K562 (cell line): ENCODE measurements at regions not wholly inside any gene's neighbourhood (a gene's known extent, or its start where the extent isn't known, plus 50 kb on each side); places are given as distances from the start of the nearest gene placed in this dataset.

Source experiments
- ATAC-seq: fragments of 200-7000 bp; cut with Tn5 transposase; 3 replicates; pipeline ENCODE4 v1.9.1; 2020; ENCODE audit warnings: moderate library complexity
- BruUV-seq: library from RNA; stranded (reverse); fragments of 400-500 nt; replicated peaks from 2 replicates; lab custom pipeline; 2021; lab: Mats Ljungman, UMichigan
- CTCF ChIA-PET: fragments of 300-600 bp; formaldehyde crosslinking; extraction: SDS; loops from one replicate; lab custom pipeline; 2021; ENCODE audit warnings: low intra/inter-chr PET ratio; lab: Yijun Ruan, JAX
- POLR2A ChIA-PET: fragments of 300-600, 350-650 bp; sonication (Branson Sonifier 250); formaldehyde crosslinking; extraction: SDS; loops from one replicate; lab custom pipeline; 2021; ENCODE audit warnings: antibody characterized with exemption, inconsistent platforms; lab: Yijun Ruan, JAX
- DNase-seq, 4 experiments: peaks; one replicate each; pipeline versions ENCODE4 v3.0.0 to v3.0.0-alpha.2; 2011 to 2018; ENCODE audit warnings: low spot score in 3 of 4, mixed read lengths in 3 of 4; ENCODE audit errors: extremely low read depth in 1 of 4
- FAIRE-seq: peaks from 2 replicates; lab custom pipeline; 2011; peaks lifted over from hg19 to GRCh38; lab: Jason Lieb, UNC
- H2AFZ ChIP-seq: 2 replicates; pipeline ENCODE4 v1.6.0; 2011; ENCODE audit warnings: low read depth, low read length, control low read depth, inconsistent platforms
- H3K27ac ChIP-seq: fragments of 200-600 bp; 3 replicates; pipeline ENCODE4 v1.8.0; 2011; ENCODE audit warnings: low read depth, mild to moderate bottlenecking, control low read depth, inconsistent platforms, low read length, moderate library complexity, mixed read lengths; ENCODE audit errors: extremely low read depth
- H3K27me3 ChIP-seq, 2 experiments: fragments of 300-600 bp in 1 of 2; 2 replicates in 1 of 2; 3 replicates in 1 of 2; pipeline versions ENCODE4 v1.6.0 to v1.8.0; 2011; ENCODE audit warnings: inconsistent platforms in 2 of 2, low read length in 2 of 2, mild to moderate bottlenecking in 1 of 2, mixed read lengths in 1 of 2, moderate library complexity in 1 of 2; ENCODE audit not compliant: control insufficient read depth in 2 of 2, insufficient read depth in 2 of 2
- H3K36me3 ChIP-seq: fragments of 300-600 bp; 3 replicates; pipeline ENCODE4 v1.8.0; 2011; ENCODE audit warnings: mild to moderate bottlenecking, low read length, inconsistent platforms; ENCODE audit not compliant: control insufficient read depth, insufficient read depth
- H3K4me1 ChIP-seq, 2 experiments: fragments of 200-600 bp in 1 of 2; replicated peaks in 1 of 2; 2 replicates in 1 of 2; 3 replicates in 1 of 2; pipeline versions ENCODE4 v1.5.1 to v1.8.0; 2011; ENCODE audit warnings: inconsistent platforms in 2 of 2, low read length in 2 of 2, mild to moderate bottlenecking in 1 of 2, mixed read lengths in 1 of 2, moderate library complexity in 1 of 2; ENCODE audit not compliant: control insufficient read depth in 2 of 2, insufficient read depth in 2 of 2
- H3K4me2 ChIP-seq: 2 replicates; pipeline ENCODE4 v1.6.1; 2011; ENCODE audit warnings: low read length, control low read depth, inconsistent platforms, mixed read lengths; ENCODE audit not compliant: insufficient read depth
- H3K4me3 ChIP-seq: fragments of 200-600 bp; sonication (generic), shearing (Covaris generic); 2 replicates; pipeline ENCODE4 v1.5.1; 2016; ENCODE audit warnings: control low read depth, inconsistent platforms
- H3K79me2 ChIP-seq: fragments of 200-600 bp; 3 replicates; pipeline ENCODE4 v1.8.0; 2011; ENCODE audit warnings: low read length, inconsistent platforms; ENCODE audit not compliant: control insufficient read depth, insufficient read depth
- H3K9ac ChIP-seq, 2 experiments: 2 replicates each; pipeline versions ENCODE4 v1.6.0 to v1.6.1; 2011; ENCODE audit warnings: low read depth in 2 of 2, low read length in 2 of 2, control low read depth in 1 of 2, inconsistent platforms in 1 of 2, mild to moderate bottlenecking in 1 of 2, mixed read lengths in 1 of 2; ENCODE audit not compliant: insufficient read depth in 1 of 2
- H3K9me1 ChIP-seq: one replicate; pipeline ENCODE4 v1.6.0; 2011; ENCODE audit warnings: inconsistent platforms, mild to moderate bottlenecking, low read length, moderate library complexity; ENCODE audit not compliant: control insufficient read depth, insufficient read depth
- H3K9me3 ChIP-seq: replicated peaks from 2 replicates; pipeline ENCODE4 v1.5.1; 2011; ENCODE audit warnings: low read depth, low read length, inconsistent platforms; ENCODE audit not compliant: control insufficient read depth, insufficient read depth
- H4K20me1 ChIP-seq: replicated peaks from 2 replicates; pipeline ENCODE4 v1.6.1; 2011; ENCODE audit warnings: low read length, inconsistent platforms, mixed read lengths; ENCODE audit not compliant: control insufficient read depth, insufficient read depth
- FUS ChIP-seq: fragments of 200-400 bp; formaldehyde crosslinking; optimal IDR thresholded peaks from 2 replicates; pipeline ENCODE3; 2017; ENCODE audit warnings: low read depth, low read length
- HEY1 ChIP-seq: fragments of 250-450 bp; sonication (Bioruptor Pico); IDR thresholded peaks from 2 replicates; pipeline ENCODE4 v1.5.0; 2020; ENCODE audit warnings: mild to moderate bottlenecking, moderate library complexity, borderline replicate concordance
- L3MBTL2 ChIP-seq: fragments of 450-650 bp; IDR thresholded peaks from 2 replicates; pipeline ENCODE4 v1.6.1; 2016; ENCODE audit warnings: mild to moderate bottlenecking, moderate library complexity
- MYNN ChIP-seq, 2 experiments: sonication (generic); formaldehyde crosslinking in 1 of 2; IDR thresholded peaks; 2 replicates each; pipeline versions ENCODE4 v1.5.0 to v1.6.1; 2016 to 2020; ENCODE audit warnings: antibody characterized with exemption in 1 of 2, missing genetic modification reagents in 1 of 2
- SRSF3 ChIP-seq: fragments of 200-400 bp; formaldehyde crosslinking; IDR thresholded peaks from 2 replicates; pipeline ENCODE4 v1.6.1; 2016; ENCODE audit warnings: mild to moderate bottlenecking, low read length, moderate library complexity; ENCODE audit not compliant: insufficient read depth
- TEAD2 ChIP-seq: fragments of 450-650 bp; IDR thresholded peaks from 2 replicates; pipeline ENCODE4 v1.6.1; 2016; ENCODE audit warnings: missing genetic modification characterization, control low read depth, missing compliant biosample characterization
- WGBS: fragments of 100-300 bp; shearing (Covaris generic); methylation state at CpG from one replicate; pipeline ENCODE4 v1.1.6; 2016; ENCODE audit warnings: low coverage, mixed read lengths; ENCODE audit not compliant: insufficient coverage; ENCODE audit errors: missing lambda C conversion rate; 5-methylcytosine and 5-hydroxymethylcytosine counted together
- in situ Hi-C: fragments of 300-500 bp; cut with MboI; formaldehyde crosslinking; loops from 4 replicates; pipeline ENCODE4 v1.15.0; 2018; ENCODE audit warnings: inconsistent platforms, mixed read lengths
- intact Hi-C: fragments of 100-400 bp; cut with micrococcal nuclease; formaldehyde crosslinking; loops from 2 replicates; pipeline ENCODE4 v1.14.2; 2022
- TF ChIP-seq, protein P1 (sequence below): sonication (generic); formaldehyde crosslinking; IDR thresholded peaks from 2 replicates; pipeline ENCODE4 v1.8.0; 2023; ENCODE audit warnings: missing genetic modification reagents, mild to moderate bottlenecking, borderline replicate concordance

DNA sequence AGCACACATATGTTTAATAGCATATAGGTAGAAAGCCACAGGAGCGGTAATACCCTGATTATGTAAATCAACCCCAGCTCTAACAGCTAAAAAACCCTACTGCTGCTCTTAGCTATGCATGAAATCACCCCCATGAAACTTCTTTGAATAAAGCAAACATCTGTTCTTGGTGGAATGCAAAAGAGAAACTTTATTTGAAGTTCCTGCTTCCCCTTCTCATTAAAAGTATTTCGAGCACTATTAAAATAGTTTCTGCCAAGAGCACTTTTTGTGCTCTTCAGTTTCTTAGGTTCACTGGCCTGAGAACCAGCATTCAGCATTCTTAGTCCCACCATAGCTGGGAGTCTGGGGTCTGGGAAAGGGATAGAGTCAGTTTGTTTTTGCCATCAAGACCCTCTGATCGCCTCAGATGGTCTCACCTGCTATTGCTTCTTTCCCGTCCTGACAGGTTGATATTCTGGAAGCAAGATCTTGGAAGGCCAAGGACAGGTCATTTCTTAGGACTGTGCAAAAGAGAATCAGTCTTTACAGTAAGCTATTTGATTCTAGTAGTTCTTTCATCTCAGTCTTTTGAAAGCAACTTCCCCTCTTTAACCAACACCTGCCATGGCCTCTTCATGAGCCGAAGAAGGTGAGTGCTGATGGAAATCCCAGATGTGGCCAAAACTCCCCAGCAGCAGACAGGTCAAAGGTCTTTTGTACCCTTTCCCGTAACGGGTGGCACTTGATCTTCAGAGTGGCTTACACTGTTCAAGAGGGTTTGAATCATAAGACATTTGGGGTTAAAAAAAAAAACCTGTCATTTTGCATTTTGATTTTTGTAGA is 76.5 kb upstream of the TMEM170B start:
- TF ChIP-seq L3MBTL2, result no peak
- TF ChIP-seq TEAD2 (tag), result no peak
- TF ChIP-seq SRSF3, result no peak
- TF ChIP-seq HEY1 (CRISPR knock-in tag), result no peak
- TF ChIP-seq FUS, result no peak
- TF ChIP-seq, protein P1, sequence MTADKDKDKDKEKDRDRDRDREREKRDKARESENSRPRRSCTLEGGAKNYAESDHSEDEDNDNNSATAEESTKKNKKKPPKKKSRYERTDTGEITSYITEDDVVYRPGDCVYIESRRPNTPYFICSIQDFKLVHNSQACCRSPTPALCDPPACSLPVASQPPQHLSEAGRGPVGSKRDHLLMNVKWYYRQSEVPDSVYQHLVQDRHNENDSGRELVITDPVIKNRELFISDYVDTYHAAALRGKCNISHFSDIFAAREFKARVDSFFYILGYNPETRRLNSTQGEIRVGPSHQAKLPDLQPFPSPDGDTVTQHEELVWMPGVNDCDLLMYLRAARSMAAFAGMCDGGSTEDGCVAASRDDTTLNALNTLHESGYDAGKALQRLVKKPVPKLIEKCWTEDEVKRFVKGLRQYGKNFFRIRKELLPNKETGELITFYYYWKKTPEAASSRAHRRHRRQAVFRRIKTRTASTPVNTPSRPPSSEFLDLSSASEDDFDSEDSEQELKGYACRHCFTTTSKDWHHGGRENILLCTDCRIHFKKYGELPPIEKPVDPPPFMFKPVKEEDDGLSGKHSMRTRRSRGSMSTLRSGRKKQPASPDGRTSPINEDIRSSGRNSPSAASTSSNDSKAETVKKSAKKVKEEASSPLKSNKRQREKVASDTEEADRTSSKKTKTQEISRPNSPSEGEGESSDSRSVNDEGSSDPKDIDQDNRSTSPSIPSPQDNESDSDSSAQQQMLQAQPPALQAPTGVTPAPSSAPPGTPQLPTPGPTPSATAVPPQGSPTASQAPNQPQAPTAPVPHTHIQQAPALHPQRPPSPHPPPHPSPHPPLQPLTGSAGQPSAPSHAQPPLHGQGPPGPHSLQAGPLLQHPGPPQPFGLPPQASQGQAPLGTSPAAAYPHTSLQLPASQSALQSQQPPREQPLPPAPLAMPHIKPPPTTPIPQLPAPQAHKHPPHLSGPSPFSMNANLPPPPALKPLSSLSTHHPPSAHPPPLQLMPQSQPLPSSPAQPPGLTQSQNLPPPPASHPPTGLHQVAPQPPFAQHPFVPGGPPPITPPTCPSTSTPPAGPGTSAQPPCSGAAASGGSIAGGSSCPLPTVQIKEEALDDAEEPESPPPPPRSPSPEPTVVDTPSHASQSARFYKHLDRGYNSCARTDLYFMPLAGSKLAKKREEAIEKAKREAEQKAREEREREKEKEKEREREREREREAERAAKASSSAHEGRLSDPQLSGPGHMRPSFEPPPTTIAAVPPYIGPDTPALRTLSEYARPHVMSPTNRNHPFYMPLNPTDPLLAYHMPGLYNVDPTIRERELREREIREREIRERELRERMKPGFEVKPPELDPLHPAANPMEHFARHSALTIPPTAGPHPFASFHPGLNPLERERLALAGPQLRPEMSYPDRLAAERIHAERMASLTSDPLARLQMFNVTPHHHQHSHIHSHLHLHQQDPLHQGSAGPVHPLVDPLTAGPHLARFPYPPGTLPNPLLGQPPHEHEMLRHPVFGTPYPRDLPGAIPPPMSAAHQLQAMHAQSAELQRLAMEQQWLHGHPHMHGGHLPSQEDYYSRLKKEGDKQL (CRISPR knock-in tag), result no peak
- TF ChIP-seq MYNN (IDR thresholded peaks at IDR 0.05), result no peak
- TF ChIP-seq MYNN (CRISPR knock-in tag; IDR thresholded peaks at IDR 0.05), result no peak
- ChIA-PET POLR2A (no interaction called here), CTCF (no interaction called here)
- Histone ChIP-seq H3K9me1 (no peaks in the 10 kb centered on the region), H3K27me3 (no peaks in the 10 kb centered on the region), H2AFZ (no peak overlapping the region), H3K36me3 (no peaks in the 10 kb centered on the region), H3K4me2 (no peak overlapping the region), H3K4me3 (no peak overlapping the region), H4K20me1 (no peaks in the 10 kb centered on the region; the same call in 1 of the 2 replicates), H3K4me1 (no peaks in the 10 kb centered on the region; a peak in 1 of 5 replicates), H3K9ac (no peak overlapping the region), H3K9me3 (no peaks in the 10 kb centered on the region), H3K27ac (no peak overlapping the region), H3K79me2 (no peaks in the 10 kb centered on the region)
- no peak for ATAC-seq
- in situ Hi-C loops (no loop called here), intact Hi-C loops (no loop called here)
- BruUV-seq, result no TSS peak
- no peak for DNase-seq
- no peak for FAIRE-seq
- under 1% methylated on average over 7 of the region's 7 CpGs for WGBS
